Fibroblast of the conjunctiva (primary cell): ENCODE measurements at regions not wholly inside any gene's neighbourhood (a gene's known extent, or its start where the extent isn't known, plus 50 kb on each side); places are given as distances from the start of the nearest gene placed in this dataset.

ENCODE experiments used
- DNase-seq: peaks from one replicate; pipeline ENCODE4 v3.0.0-alpha.2; 2010; ENCODE audit warnings: low read depth

- DNase-seq: no peak
These were observed 306.5 kb upstream of the ZFHX3 start for GRCh38 chr16:73354434-73354833.

- DNase-seq: no peak
These were observed 303.0 kb upstream of the ZFHX3 start for GRCh38 chr16:73350707-73351452.

GRCh38 chr16:73347500-73348375 lies 299.8 kb upstream of the ZFHX3 start:
- no peak for DNase-seq

- no peak for DNase-seq
These were observed 291.9 kb upstream of the ZFHX3 start for GRCh38 chr16:73339821-73340220.

- no peak for DNase-seq
These were observed 289.7 kb upstream of the ZFHX3 start for GRCh38 chr16:73337373-73338296.

- no peak for DNase-seq
These were observed 281.7 kb upstream of the ZFHX3 start for GRCh38 chr16:73329358-73330286.

- DNase-seq: no peak
These were observed 279.0 kb upstream of the ZFHX3 start for GRCh38 chr16:73326770-73327470.

- no peak for DNase-seq
These were observed 278.3 kb upstream of the ZFHX3 start for GRCh38 chr16:73326221-73326620.

GRCh38 chr16:73323880-73324279 lies 276.0 kb upstream of the ZFHX3 start:
- no peak for DNase-seq

GRCh38 chr16:73322856-73323255 lies 274.9 kb upstream of the ZFHX3 start:
- no peak for DNase-seq

- DNase-seq: no peak
These were observed 273.9 kb upstream of the ZFHX3 start for GRCh38 chr16:73321853-73322252.

- DNase-seq: no peak
These were observed 271.8 kb upstream of the ZFHX3 start for GRCh38 chr16:73319737-73320136.

- DNase-seq: no peak
These were observed 271.3 kb upstream of the ZFHX3 start for GRCh38 chr16:73319261-73319660.

- no peak for DNase-seq
These were observed 269.5 kb upstream of the ZFHX3 start for GRCh38 chr16:73317321-73317857.

GRCh38 chr16:73315645-73316044 lies 267.7 kb upstream of the ZFHX3 start:
- no peak for DNase-seq

GRCh38 chr16:73313950-73314349 lies 266.0 kb upstream of the ZFHX3 start:
- no peak for DNase-seq

- no peak for DNase-seq
These were observed 264.2 kb upstream of the ZFHX3 start for GRCh38 chr16:73311857-73312723.

GRCh38 chr16:73308771-73309170 lies 260.8 kb upstream of the ZFHX3 start:
- no peak for DNase-seq

- DNase-seq: no peak
These were observed 259.0 kb upstream of the ZFHX3 start for GRCh38 chr16:73306901-73307413.
